H1 (cell line): ENCODE measurements at regions not wholly inside any gene's neighbourhood (a gene's known extent, or its start where the extent isn't known, plus 50 kb on each side); places are given as distances from the start of the nearest gene placed in this dataset.

ENCODE experiments used
- E2F6 ChIP-seq: IDR thresholded peaks from 2 replicates; pipeline ENCODE4 v1.6.1; 2012; ENCODE audit warnings: inconsistent platforms

- no peak for TF ChIP-seq E2F6
- TF ChIP-seq, all 59 proteins: peak for 0
These were observed 193.0 kb downstream of the VGLL3 start (continued) for GRCh38 chr3:86797946-86798345.
